ENCODE measurements at regions not wholly inside any gene's neighbourhood (a gene's known extent, or its start where the extent isn't known, plus 50 kb on each side); places are given as distances from the start of the nearest gene placed in this dataset.

DNA sequence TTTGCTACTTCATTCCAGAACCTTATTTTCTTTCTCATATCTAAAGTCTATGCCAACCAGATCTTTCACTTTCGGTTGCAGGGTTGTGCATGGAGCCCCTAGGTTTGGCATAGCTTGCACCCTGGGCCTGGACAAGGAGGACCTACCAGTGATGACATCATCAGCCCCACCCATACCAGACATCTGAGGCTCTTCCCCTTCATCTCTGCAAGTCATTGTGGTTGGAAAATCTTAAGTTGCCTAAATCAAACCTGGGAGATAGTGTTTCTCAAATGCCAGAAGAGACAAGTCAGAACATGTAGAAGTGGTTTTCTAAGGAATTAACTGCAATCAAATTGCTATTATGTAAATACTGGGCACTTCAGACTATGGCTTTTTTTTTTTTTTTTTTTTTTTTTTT is 363.3 kb downstream of the ZNF516 start:
- H3K27ac ChIP-seq: no peak overlapping the region
- no peaks in the 10 kb centered on the region for H3K9me3 ChIP-seq
- TF ChIP-seq, protein P1, sequence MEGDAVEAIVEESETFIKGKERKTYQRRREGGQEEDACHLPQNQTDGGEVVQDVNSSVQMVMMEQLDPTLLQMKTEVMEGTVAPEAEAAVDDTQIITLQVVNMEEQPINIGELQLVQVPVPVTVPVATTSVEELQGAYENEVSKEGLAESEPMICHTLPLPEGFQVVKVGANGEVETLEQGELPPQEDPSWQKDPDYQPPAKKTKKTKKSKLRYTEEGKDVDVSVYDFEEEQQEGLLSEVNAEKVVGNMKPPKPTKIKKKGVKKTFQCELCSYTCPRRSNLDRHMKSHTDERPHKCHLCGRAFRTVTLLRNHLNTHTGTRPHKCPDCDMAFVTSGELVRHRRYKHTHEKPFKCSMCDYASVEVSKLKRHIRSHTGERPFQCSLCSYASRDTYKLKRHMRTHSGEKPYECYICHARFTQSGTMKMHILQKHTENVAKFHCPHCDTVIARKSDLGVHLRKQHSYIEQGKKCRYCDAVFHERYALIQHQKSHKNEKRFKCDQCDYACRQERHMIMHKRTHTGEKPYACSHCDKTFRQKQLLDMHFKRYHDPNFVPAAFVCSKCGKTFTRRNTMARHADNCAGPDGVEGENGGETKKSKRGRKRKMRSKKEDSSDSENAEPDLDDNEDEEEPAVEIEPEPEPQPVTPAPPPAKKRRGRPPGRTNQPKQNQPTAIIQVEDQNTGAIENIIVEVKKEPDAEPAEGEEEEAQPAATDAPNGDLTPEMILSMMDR (IDR thresholded peaks at IDR 0.05): no peak
- intact Hi-C loops (cut with DNase I): no loop called here
- no peaks in the 10 kb centered on the region for H3K36me3 ChIP-seq
- no peaks in the 10 kb centered on the region for H3K4me1 ChIP-seq
- no peak overlapping the region for H3K4me3 ChIP-seq
- peak; percentile 51 for ATAC-seq
- DNase-seq: no peak
- H3K27me3 ChIP-seq: no peaks in the 10 kb centered on the region

DNA sequence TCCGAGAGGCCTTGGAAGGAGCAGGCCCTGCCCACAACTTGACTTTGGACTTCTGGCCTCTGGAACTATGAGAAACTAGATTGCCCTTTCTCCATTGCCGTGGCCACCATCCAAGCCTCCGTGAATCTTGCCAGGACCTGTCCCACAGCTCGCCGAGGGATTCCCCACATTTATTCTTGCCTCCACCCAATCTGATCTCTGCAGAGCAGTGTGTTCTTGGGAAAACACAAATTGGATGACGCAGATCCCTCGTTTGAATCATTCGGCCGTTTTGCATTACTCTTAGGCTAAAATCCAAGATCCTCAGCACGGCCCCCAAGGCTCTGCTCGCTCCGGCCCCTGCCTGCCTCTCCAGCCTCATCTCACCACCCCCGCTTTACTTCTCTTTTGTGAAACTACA is 364.2 kb downstream of the ZNF516 start:
- Histone ChIP-seq H3K4me1 (no peaks in the 10 kb centered on the region), H3K9me3 (no peaks in the 10 kb centered on the region), H3K36me3 (no peaks in the 10 kb centered on the region), H3K4me3 (no peak overlapping the region), H3K27me3 (no peaks in the 10 kb centered on the region), H3K27ac (no peak overlapping the region)
- intact Hi-C loops (cut with DNase I): no loop called here
- no peak for DNase-seq
- TF ChIP-seq, protein P1 (IDR thresholded peaks at IDR 0.05): no peak
- ATAC-seq: no peak

DNA sequence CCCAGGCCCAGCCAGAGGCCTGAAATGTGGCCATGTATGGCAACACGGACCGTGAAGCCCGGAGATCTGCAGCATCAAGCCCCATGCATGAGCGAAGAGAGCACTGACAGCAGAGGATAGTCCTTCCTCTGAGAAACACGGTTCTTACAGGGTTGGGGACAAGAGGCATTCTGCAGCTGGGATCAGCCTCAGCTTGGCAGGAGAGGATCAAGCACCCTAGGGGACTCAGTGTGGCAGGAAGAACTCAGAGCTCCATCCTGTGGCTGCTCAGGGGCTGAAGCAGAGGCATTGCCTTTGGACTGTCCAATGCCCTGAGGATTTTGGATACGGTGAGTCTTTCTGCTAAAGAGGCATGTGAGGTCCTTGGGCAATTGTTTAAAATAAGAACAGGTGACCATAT is 368.7 kb downstream of the ZNF516 start:
- no peak overlapping the region for H3K27ac ChIP-seq
- intact Hi-C loops (cut with DNase I): no loop called here
- no peaks in the 10 kb centered on the region for H3K4me1 ChIP-seq
- H3K9me3 ChIP-seq: no peaks in the 10 kb centered on the region
- TF ChIP-seq, protein P1 (IDR thresholded peaks at IDR 0.05): no peak
- no peaks in the 10 kb centered on the region for H3K27me3 ChIP-seq
- peak; percentile 44 for ATAC-seq
- H3K36me3 ChIP-seq: no peaks in the 10 kb centered on the region
- no peak overlapping the region for H3K4me3 ChIP-seq
- peak in 2 of 4 donors; percentile 20 to 48 for DNase-seq

DNA sequence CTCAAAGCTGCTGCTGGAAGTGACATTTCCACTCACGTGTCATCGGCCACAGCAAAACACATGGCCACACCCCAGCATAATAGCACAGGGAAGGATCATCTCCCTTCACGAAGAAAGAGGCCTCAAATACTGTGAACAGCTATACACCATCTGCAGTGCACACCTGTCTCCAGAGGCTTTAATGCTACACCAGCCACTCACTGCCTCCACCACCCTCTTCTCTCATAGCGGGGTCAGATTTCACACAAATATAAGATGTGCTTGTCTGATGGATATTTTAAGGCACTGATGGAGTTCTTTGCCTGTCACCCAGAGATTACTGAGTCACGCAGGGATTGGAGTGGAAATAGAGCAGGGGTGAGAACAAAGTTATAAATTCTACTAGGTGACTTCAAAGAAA is 374.0 kb downstream of the ZNF516 start:
- H3K27me3 ChIP-seq: no peaks in the 10 kb centered on the region
- no peak overlapping the region for H3K4me3 ChIP-seq
- no peaks in the 10 kb centered on the region for H3K9me3 ChIP-seq
- no peaks in the 10 kb centered on the region for H3K36me3 ChIP-seq
- no peak overlapping the region for H3K27ac ChIP-seq
- ATAC-seq: no peak
- H3K4me1 ChIP-seq: no peaks in the 10 kb centered on the region
- TF ChIP-seq, protein P1 (IDR thresholded peaks at IDR 0.05): no peak
- no peak for DNase-seq
- intact Hi-C loops (cut with DNase I): no loop called here

DNA sequence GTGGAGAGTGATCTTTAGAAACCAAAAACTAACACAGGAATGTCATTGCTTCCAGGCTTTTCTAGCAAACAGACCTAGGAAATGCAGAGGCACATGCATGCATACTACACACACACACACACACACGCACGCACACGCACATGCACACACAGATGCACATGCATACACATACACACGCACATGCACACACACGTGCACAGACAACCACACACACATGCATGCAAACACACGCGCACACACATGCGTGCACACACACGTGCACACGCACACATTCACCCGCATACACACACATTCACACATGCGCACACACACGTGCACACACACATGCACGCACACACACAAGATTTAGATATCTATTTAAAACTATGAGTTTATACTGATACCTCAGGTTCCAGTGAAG is 379.5 kb downstream of the ZNF516 start:
- Histone ChIP-seq H3K27me3 (no peaks in the 10 kb centered on the region), H3K36me3 (no peaks in the 10 kb centered on the region), H3K9me3 (no peaks in the 10 kb centered on the region), H3K27ac (no peak overlapping the region), H3K4me1 (no peaks in the 10 kb centered on the region), H3K4me3 (no peak overlapping the region)
- DNase-seq: no peak
- ATAC-seq: no peak
- intact Hi-C loops (cut with DNase I): no loop called here
- TF ChIP-seq, protein P1 (IDR thresholded peaks at IDR 0.05): no peak
